Activated CD8-positive, alpha-beta memory T cell treated with anti-CD3 and anti-CD28 coated beads for 48 hours (primary cell): ENCODE measurements at regions not wholly inside any gene's neighbourhood (a gene's known extent, or its start where the extent isn't known, plus 50 kb on each side); places are given as distances from the start of the nearest gene placed in this dataset.

Experiments used
- DNase-seq, 3 experiments: peaks; one replicate each; pipeline ENCODE4 v3.0.0-alpha.2; 2020; ENCODE audit warnings: low read depth in 2 of 3, low spot score in 2 of 3

DNA sequence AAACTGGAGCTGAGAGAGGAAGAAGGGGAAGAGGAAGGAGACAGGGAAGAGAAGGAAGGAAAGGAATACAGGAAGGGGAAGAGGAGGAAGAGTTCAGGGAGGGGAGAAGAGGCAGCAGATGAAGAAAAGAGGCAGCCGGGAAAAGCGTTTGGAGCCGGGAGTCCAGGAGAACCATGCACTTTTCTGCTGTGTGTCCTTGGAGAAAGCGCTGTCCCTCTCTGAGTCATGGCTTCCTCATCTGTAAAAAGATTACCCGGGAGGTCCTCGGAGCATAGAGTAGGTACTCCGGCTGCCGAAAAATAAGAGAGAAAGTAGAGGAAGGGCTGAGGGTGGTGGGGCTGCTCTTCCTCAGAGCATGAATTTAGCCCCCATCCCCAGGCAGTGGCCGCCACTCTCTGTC, 226.9 kb downstream of the MN1 start:
- DNase-seq: no peak

DNA sequence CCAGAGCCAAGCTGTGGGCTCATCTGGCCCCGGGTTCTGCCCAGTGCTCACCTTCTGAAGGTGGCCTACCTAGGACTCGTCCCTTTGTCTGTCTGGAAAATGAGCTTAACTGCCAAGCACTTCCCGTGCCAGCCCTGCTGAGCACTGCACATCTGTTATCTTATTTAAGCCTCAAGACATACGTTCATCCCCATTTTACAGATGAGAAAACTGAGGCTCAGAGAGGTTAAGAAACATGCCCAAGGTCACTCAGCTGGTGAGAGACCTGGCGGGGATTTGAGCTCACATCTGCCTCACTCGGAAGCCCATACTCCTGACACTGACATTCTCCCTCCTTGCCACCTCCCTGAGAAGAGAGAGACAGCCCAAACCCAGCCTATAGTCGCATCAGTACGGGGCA, 226.2 kb downstream of the MN1 start:
- no peak for DNase-seq

DNA sequence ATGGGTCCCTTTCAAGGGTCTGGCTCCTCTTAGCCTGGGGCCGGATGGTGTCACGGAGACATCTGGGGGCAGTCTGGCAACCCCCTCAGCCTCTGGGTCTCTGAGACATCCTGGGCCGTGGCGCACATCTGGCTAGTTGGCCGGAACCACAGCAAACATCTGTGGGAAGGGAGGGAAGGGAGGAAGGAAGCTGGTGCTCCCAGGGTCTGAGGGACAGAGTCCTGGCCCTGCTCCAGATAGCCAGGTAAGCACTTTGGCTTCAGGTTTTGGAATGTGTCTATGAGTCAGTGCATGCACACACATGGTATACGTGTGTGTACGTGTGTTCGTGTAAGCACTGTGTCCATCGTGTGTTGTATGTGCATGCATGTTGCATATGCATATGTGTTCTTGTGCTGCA, 225.1 kb downstream of the MN1 start:
- no peak for DNase-seq

DNA sequence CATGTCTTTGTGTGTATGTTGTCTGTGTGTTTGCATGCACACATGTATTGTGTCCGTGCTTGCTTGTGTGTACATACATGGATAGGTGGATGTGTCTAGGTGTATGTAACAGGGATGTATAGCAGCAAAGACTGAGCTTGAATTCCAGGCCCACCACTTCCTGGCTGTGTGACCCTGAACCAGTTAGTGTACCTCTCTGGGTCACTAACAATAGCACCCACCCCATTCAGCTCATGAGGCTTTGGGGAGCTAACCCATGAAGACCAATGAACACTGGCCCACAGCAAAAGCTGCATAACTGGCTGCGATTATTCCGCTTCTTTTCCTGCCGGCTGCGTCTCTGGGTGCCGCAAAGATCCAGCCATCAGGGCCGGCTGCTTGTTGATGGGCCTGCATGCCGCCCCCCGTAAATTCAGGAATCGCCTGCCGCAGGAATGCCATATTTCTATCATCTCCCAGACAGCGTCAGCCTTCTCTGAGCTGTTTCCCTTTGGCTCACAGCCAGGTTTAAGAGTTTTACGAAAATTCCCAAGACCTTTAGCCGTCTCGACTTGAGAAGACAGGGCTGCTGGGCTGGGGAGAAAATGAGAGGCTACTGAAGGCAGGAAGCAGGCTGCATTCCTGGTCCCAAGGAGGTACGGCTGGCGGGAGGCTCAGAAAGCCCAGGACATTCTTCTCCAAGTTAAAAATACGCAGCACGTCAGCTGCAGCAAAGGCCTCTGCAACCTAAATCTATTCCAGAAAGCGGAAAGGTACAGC, 224.6 kb downstream of the MN1 start:
- no peak for DNase-seq

DNA sequence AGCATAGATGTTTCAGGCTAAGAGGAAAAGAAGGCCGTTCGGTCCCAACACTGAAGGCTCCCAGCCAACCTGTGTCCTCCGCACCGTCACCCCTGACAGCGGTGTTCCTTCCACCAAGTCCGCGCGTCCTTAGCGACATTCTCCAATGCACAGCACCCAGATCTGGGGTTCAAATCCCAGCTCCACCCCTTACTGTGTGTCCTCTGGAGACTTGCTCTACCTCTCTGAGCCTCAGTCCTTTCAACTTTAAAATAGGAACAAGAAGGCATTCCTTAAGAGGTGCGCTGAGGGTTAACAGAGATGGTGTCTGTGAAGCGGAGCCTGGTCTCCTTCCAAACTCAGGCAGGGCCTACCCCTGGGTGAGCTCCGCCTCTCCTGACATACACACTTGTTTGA, 224.0 kb downstream of the MN1 start:
- DNase-seq: no peak

DNA sequence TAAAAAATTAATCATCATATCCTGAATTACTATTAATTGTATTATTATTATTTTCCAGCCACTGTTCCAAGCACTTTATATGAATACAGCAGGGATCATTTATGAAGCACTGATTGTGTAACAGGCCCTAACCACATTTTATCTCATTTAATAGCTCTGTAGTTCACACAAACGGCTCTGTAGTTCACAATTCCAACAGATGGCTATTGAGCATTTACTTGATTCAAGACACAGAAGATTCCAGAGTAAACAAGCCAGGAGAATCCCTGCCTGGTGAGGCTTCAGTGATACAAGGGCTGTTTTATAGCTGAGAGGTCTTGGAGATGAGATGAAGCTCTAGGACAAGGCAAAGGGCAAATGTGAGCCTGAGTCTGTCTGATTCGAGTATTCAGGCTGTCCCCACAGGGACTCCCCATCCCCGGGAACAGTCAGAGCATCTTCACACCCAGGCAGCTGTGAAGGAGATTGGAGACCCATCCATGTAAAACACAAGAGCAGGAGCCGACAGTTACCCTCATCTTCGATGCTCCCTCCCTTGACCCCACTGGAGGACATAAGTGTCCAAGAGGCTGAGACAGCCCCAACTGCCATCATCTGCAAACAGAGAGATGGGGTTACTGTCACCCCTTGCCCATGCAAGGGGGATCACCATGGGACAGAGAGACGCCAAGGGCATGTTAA, 222.5 kb downstream of the MN1 start:
- no peak for DNase-seq

DNA sequence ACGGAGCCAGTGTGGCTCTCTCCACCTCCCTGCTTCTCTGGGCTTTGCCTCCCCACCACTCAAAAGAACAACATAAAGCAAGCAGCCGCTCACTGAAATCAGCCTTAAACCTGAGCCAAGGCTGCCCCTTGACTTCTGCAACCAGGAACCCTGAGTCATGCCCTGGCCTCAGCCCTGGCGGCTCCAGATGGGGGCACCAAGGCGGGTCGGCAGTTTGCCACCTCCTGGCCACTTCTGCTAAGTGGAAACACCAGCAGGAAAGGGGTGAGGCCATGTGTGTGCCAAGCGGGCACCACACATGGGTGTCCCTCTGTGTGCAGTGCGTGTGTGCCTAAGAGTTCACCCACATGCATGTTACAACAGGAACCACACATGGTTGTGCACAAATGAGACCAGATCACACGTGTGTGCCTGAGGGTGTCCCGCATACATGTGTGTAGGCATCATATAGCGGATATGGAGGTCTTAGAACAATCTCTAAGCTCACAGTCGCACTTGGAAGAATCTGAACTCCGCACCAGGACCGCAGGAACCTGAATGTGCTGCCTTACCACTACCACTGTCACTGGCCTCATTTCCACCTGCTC, 221.2 kb downstream of the MN1 start:
- DNase-seq: no peak

DNA sequence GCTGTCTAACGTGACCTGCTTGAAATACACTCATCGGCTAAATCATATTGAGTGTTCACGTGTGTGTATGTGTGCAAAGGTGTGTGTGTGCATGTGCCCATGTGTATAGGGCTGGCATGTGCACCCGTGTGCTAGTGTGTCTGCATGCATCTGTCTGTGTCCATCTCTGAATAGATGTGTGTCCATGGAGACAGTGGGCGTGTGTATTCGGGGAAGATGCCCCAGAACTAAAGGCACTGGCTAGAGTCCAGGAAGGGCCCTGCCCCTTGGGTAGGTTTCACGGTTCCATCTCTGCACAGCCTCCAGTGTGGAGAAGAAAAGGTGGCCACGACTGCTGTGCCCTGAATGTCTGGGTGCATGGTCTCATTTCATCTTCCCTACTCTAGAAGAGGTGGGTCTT, 220.3 kb downstream of the MN1 start:
- no peak for DNase-seq

DNA sequence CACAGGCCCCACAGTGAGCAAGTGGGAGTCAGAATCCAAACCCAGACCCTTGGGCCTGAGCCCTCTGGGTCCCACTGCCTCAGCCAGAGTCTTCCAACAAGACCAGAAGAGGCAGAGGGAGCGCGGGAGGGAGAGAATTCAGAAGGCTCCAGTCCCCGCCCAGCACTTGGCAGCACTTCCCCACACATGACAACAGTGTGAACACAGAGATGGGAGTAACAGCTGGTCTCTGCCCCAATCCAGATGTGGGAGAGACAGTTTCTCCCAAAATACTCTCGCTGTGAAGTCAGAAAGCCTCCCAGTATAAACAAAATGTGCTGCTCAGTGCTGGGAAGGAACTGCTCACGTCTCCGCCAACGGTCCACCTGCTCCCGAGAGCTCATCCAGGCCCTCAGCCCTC, 219.9 kb downstream of the MN1 start:
- DNase-seq: no peak

DNA sequence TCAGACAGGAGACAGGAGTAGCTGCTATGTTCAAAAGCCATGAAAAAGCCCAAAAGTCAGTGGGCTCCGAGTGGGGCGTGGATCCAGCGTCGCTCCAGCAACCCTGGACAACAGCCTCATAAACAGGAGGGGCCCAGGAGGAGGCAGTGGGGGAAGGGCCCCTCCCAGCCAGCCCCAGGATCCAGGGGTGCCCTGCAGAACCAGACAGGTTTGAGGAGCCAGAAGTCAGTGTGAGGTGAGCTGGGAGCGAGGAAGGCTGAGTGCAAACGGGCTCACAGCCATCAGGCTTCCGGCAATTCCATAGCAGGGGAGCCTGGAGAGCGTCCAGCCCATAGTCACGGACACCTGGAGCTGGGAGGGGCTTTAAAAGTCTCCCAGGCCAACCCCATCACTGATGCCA, 217.7 kb downstream of the MN1 start:
- DNase-seq: no peak

DNA sequence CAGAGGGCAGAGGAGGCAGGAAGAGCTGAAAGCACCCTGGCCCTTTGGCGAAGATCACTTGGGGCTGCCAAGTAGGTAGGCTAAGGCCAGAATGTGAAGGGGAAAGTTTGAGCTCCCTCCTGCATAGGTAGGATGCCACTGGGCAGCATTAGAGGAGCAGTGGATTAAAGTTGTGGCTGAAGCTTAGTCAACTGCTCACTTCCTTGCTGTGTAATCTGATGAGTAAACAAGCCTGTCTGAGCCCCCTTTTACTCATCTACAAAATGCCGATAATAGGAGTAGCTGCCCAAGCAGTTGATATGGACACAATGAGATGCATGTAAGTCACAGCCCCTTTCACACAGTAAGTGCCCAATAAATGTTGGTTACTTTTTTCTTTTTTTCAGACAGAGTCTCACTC, 216.4 kb downstream of the MN1 start:
- DNase-seq: no peak

DNA sequence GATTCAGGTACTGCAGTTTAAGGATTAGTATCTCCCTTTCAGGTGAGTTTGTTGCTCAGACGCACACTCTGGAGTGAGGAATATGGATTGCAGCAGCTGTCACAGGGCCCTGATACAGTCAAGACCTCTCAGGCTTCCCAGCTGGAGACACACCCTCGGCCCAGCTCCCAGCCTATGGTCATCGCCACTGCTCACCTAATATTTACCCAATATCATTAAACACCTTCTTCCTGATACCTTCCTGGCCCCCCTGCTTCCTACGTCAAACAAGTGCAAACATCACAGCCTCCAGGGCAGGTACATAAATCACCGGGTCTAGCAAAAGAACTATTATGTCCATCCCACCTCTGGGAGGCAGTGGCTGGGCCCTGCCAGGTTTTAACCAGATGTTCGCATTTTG, 213.3 kb downstream of the MN1 start:
- DNase-seq: no peak

DNA sequence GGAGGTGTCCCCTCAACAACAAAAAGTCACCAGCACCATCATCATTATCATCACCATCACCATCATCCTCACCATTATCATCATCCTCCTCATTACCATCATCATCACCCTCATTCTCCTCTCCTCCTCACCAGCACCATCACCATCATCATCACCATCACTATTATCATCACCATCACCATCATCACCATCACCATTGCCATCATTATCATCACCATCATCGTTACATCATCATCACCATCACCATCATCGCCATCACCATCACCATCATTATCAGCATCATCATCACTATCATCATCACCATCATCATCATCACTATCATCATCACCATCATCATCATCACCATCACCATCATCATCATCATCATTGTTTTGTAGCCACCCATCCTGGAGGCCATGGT, 212.6 kb downstream of the MN1 start:
- no peak for DNase-seq

DNA sequence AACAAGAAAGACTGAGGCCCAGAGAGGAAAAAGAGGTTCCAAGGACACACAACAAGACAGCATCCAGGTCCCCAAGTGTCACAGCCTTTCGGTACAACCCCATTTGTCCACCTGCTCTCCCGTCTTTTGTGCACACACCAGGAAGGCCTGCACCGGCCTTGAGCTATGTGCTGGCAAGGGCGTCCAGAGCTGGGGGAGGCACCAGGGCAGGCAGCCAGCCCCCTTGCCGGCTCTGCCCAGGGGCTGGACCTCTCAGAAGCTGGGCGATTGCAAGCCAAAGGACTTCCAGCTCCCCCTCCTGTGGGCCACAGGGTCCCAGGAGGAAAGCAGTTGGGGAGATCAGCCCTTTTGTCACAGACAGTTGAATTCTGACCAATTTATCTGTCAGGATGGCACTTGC, 210.5 kb downstream of the MN1 start:
- no peak for DNase-seq

DNA sequence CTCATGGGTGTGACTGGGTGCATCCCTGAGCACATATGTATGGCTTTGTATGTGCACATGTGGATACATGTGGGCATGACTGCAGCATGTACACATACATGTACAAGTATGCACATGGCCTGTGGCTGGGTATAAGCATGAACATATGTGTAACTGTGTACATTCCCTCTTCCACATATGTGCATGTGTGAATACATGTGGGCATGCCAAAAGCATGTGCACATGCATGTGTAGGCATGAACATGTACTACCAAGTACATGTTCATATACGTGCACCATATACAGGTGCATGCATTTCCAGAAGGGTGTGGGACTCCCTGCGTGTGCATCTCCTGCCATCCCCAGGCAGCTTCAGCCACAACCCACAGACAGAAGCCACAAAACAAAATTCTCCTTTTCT, 208.2 kb downstream of the MN1 start:
- no peak for DNase-seq

DNA sequence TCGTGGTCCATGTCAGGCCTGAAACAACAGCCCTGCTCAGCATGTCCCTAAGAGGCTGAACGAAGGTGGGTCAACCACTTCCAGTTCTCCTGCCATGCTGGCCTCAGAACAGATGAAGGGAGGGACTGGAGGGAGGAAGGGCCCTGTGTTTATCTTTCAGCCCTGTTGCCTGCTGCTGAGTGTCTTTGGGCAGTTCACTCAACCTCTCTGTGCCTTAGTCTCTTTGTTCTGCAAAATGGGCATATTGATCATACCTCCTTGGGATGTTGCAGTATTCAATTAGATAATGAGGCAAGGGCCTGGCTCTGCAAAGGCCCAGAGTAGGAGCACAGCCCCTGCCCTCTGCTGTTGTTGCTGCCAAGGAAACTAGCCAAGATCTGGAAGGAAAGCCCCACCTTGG, 207.5 kb downstream of the MN1 start:
- DNase-seq: no peak

DNA sequence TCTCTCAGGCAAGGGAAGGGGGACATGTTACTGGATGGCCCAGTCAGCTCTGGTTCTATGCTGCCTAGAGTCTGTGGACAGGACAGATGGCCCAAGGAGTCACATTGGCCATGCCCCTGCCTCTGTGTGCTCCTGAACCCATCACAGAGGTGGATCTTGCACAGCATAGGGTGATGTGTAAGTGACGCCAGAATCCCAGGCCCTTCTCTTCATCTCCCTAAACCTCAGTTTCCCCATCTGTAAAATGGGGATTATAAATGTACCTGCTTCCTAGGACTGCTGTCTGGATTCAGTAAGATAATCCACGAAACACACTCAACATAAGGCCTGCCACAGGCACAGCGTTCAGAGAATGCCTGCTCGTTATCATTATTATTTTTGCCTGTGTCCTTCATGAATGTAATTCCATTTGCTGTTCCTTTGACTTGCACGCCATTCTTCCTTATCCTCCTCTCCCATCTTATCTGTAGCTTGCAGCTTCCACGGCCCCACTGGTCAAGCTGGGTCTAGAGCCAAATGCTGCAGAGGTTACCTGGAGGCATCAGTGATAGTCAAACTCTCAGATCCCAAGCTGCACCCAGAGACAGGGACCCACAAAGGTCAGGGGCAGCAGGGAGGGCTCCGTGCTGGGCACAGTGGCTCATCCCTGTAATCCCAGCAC, 207.0 kb downstream of the MN1 start:
- DNase-seq: no peak

DNA sequence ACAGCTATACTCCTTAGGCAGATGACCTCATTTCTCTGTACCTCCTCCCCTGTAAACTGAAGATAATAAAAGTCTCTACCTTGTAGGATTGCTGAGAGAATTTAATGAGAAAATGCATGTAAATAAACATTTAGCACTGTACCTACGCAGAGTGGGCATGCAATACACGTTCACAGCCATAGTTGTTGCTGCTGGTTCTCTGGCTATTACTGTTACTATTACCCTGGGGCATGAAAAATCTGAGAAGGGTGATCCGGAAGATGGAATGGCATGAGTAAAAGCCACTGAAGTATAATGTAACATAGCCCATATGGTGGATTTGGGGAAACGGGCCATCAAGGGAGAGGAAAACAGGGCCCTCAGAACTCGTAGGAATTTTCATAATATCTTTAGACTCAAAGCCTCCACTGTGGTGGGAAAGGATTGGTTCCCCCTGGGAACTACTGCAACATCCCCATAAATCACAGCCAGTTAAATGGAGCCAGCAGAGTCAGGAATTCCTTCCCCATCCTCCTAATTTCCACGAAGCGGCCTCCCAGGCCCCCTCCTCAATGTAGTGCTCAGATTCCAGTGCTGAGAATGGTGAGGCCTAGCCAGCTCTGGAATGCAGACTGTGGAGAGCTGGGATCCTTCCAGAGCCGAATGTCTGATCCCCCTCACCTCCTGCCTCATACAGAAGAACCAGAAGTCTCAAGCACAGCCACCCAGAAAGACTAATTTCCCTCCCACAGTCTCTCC, 205.3 kb downstream of the MN1 start:
- no peak for DNase-seq

DNA sequence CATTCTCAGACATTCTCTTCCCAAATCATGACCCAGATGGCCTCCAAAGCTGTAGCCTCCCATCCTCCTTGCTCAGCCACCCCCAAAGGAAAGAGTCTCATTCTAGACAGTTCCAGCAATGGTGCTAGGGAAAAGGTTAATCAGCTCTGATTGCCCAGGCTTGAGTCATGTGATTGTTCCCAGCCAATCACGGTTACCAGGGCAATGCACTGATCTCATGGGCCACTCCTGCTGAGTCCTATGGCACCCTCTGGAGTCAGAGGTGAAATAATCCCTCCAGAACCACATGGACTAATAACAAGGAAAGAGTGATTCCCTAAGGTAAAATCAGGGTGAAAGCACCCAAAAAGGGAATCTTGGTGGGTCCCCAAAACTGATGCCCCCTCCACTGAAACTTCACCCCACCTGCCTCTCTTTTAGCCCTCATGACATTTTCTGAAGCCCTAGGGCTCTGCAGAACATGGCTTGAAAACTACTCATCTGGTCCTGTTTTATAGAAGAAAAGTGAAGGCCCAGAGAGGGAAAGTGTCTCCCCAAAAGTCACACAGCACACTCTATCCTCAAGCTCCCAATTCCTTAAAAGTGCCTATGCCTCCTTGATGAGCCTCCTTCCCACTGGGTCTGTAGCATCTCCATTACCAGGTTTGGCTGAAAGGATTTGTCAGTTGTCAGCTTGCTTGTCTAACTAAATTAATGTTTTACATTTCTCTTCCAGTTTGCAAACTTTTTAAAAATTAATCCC, 203.7 kb downstream of the MN1 start:
- DNase-seq: no peak

DNA sequence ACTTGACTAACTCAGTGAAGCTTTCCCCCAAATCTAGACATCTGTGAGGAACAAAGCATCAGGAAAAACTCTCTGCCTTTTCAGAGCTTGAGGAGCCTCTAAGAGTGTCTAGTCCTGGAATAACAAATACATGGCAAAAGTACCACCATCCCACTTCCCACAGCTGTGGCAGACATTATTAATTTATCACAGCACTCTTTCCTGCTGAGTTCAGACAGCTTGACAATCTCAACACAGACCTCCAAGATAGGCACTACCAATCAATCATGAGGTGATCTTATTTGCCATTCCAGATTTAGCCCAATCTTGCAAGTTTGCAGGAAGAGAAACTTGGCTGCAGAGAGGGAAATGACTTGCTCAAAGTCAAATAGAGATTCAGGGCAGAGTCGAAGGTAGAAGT, 202.8 kb downstream of the MN1 start:
- DNase-seq: no peak

DNA sequence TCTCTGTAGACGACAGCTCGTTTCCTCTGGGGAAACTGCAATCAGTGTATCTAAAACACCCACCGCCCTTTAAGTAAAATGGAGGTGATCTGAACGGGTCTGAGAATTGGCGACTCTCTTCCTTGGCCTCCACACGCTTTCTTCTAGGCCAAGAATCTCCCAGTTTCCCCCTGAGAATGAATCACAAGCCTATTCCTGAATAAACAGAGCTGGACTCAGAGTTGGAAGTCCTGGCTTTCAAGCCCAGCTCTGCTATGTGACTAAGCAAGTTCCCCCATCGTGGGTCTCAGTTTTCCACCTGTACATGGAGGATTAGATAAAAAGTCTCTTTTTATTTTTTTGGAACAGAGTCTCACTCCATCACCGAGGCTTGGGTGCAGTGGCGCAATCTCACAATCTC, 200.4 kb downstream of the MN1 start:
- DNase-seq: no peak
